NCI-H524 treated with DMSO at 0.1 percent for 48 hours (cell line): ENCODE measurements at regions not wholly inside any gene's neighbourhood (a gene's known extent, or its start where the extent isn't known, plus 50 kb on each side); places are given as distances from the start of the nearest gene placed in this dataset.
A peak's percentile ranks its signal among the peaks of the same experiment; 100 is the strongest.

Experiments used
- DNase-seq: peaks from one replicate; lab custom pipeline; 2025; lab: John Stamatoyannopoulos, UW

- no peak for DNase-seq
These were observed 206.9 kb downstream of the TFAP2C start for GRCh38 chr20:56835829-56836550.

- DNase-seq: no peak
These were observed 210.1 kb downstream of the TFAP2C start for GRCh38 chr20:56839222-56839621.

- DNase-seq: no peak
These were observed 210.7 kb downstream of the TFAP2C start for GRCh38 chr20:56839786-56840185.

GRCh38 chr20:56840716-56841261 lies 211.7 kb downstream of the TFAP2C start:
- DNase-seq: no peak

- DNase-seq: no peak
These were observed 212.3 kb downstream of the TFAP2C start for GRCh38 chr20:56841346-56841908.

- DNase-seq: no peak
These were observed 212.9 kb downstream of the TFAP2C start for GRCh38 chr20:56842056-56842455.

GRCh38 chr20:56843386-56843785 lies 214.3 kb downstream of the TFAP2C start:
- no peak for DNase-seq

GRCh38 chr20:56843817-56844216 lies 214.7 kb downstream of the TFAP2C start:
- no peak for DNase-seq

- no peak for DNase-seq
These were observed 216.5 kb downstream of the TFAP2C start for GRCh38 chr20:56845546-56846086.

GRCh38 chr20:56848561-56848960 lies 219.5 kb downstream of the TFAP2C start:
- no peak for DNase-seq

- DNase-seq: no peak
These were observed 222.4 kb downstream of the TFAP2C start for GRCh38 chr20:56851552-56851951.

GRCh38 chr20:56855708-56856107 lies 226.6 kb downstream of the TFAP2C start:
- DNase-seq: no peak

- DNase-seq: peak; percentile 60
These were observed 228.8 kb downstream of the TFAP2C start for GRCh38 chr20:56857950-56858349.

- no peak for DNase-seq
These were observed 230.1 kb downstream of the TFAP2C start for GRCh38 chr20:56859039-56859800.

- no peak for DNase-seq
These were observed 230.7 kb downstream of the TFAP2C start for GRCh38 chr20:56859801-56860261.

GRCh38 chr20:56860413-56860812 lies 231.3 kb downstream of the TFAP2C start:
- DNase-seq: no peak

GRCh38 chr20:56861590-56861989 lies 232.5 kb downstream of the TFAP2C start:
- no peak for DNase-seq

GRCh38 chr20:56865055-56865454 lies 235.9 kb downstream of the TFAP2C start:
- no peak for DNase-seq

GRCh38 chr20:56867128-56867527 lies 238.0 kb downstream of the TFAP2C start:
- DNase-seq: no peak

GRCh38 chr20:56868746-56869145 lies 239.6 kb downstream of the TFAP2C start:
- no peak for DNase-seq

- no peak for DNase-seq
These were observed 241.2 kb downstream of the TFAP2C start for GRCh38 chr20:56870271-56870670.

GRCh38 chr20:56871691-56872090 lies 242.6 kb downstream of the TFAP2C start:
- no peak for DNase-seq
